B cell (primary cell): ENCODE measurements at regions not wholly inside any gene's neighbourhood (a gene's known extent, or its start where the extent isn't known, plus 50 kb on each side); places are given as distances from the start of the nearest gene placed in this dataset.

ENCODE experiments used
- ATAC-seq: fragments of 200-7000 bp; cut with Tn5 transposase; one replicate; pipeline ENCODE4 v1.10.0; 2021; ENCODE audit warnings: low read depth, mild to moderate bottlenecking, moderate number of reproducible peaks, moderate library complexity
- CTCF ChIA-PET: fragments of 350-600 bp; sonication (Branson Sonifier 250); formaldehyde crosslinking; loops from one replicate; lab custom pipeline; 2021; ENCODE audit warnings: antibody characterized with exemption, inconsistent platforms; lab: Charles Lee
- POLR2A ChIA-PET: fragments of 350-600 bp; sonication (Branson Sonifier 250); formaldehyde crosslinking; loops from one replicate; lab custom pipeline; 2021; ENCODE audit warnings: antibody characterized with exemption; lab: Charles Lee
- DNase-seq: peaks from one replicate; pipeline ENCODE4 v3.0.0; 2013
- H2AFZ ChIP-seq: 2 replicates; pipeline ENCODE4 v1.6.1; 2012; ENCODE audit warnings: mild to moderate bottlenecking, low read depth, low read length; ENCODE audit not compliant: insufficient read depth, poor library complexity, severe bottlenecking
- H3K27ac ChIP-seq, 2 donors: 1 replicate in 1 of 2; 2 replicates in 1 of 2; pipeline ENCODE4 v1.5.1; 2012 to 2013; ENCODE audit warnings: low read length in 2 of 2, mild to moderate bottlenecking in 2 of 2, moderate library complexity in 1 of 2
- H3K27me3 ChIP-seq, 4 experiments: fragments of 200-600 bp in 1 of 4; sonication (generic) in 1 of 4; replicated peaks in 1 of 4; 1 replicate in 2 of 4; 2 replicates in 2 of 4; pipeline versions ENCODE4 v1.6.1 to v1.7.0; 2013 to 2016; ENCODE audit warnings: low read length in 3 of 4, mild to moderate bottlenecking in 2 of 4, mixed read lengths in 1 of 4, moderate library complexity in 1 of 4; ENCODE audit not compliant: insufficient read depth in 4 of 4, control insufficient read depth in 3 of 4; ENCODE audit errors: control extremely low read depth in 1 of 4
- H3K36me3 ChIP-seq, 2 experiments: replicated peaks in 1 of 2; 1 replicate in 1 of 2; 2 replicates in 1 of 2; pipeline versions ENCODE4 v1.6.1 to v1.7.1; 2013; ENCODE audit warnings: low read length in 1 of 2; ENCODE audit not compliant: insufficient read depth in 2 of 2, control insufficient read depth in 1 of 2; ENCODE audit errors: control extremely low read depth in 1 of 2, extremely low read depth in 1 of 2
- H3K4me1 ChIP-seq, 2 donors: fragments of 200-600 bp in 1 of 2; sonication (generic) in 1 of 2; 1 replicate in 1 of 2; 2 replicates in 1 of 2; pipeline versions ENCODE4 v1.5.1 to v1.6.1; 2013 to 2017; ENCODE audit warnings: low read length in 2 of 2; ENCODE audit not compliant: control insufficient read depth in 2 of 2, insufficient read depth in 2 of 2
- H3K4me2 ChIP-seq: replicated peaks from 2 replicates; pipeline ENCODE3; 2012; ENCODE audit warnings: mild to moderate bottlenecking, low read depth, low read length; ENCODE audit not compliant: poor library complexity, severe bottlenecking
- H3K4me3 ChIP-seq, 5 experiments: fragments of 200-600 bp in 1 of 5; sonication (generic) in 1 of 5; 1 replicate in 3 of 5; 2 replicates in 2 of 5; pipeline versions ENCODE4 v1.5.1 to v1.7.0; 2011 to 2016; ENCODE audit warnings: low read length in 4 of 5, mild to moderate bottlenecking in 4 of 5, low read depth in 2 of 5, control low read depth in 1 of 5, moderate library complexity in 1 of 5; ENCODE audit not compliant: insufficient read depth in 1 of 5; ENCODE audit errors: control extremely low read depth in 1 of 5, extremely low read depth in 1 of 5
- H3K79me2 ChIP-seq: fragments of 200-600 bp; sonication (generic); one replicate; pipeline ENCODE4 v1.6.0; 2016; ENCODE audit warnings: low read length; ENCODE audit not compliant: control insufficient read depth, insufficient read depth
- H3K9ac ChIP-seq: fragments of 200-600 bp; sonication (generic); 2 replicates; pipeline ENCODE4 v1.6.1; 2017; ENCODE audit warnings: mild to moderate bottlenecking, low read length, moderate library complexity
- H3K9me3 ChIP-seq, 3 donors: one replicate each; pipeline versions ENCODE4 v1.6.1 to v1.7.1; 2013; ENCODE audit warnings: low read length in 2 of 3; ENCODE audit not compliant: control insufficient read depth in 2 of 3, insufficient read depth in 1 of 3; ENCODE audit errors: control extremely low read depth in 1 of 3
- H4K20me1 ChIP-seq: 2 replicates; pipeline ENCODE4 v1.6.0; 2012; ENCODE audit warnings: mild to moderate bottlenecking, low read length; ENCODE audit not compliant: insufficient read depth, control insufficient read depth, poor library complexity, severe bottlenecking
- H3K27ac Mint-ChIP-seq: one replicate; pipeline ENCODE4 v1.8.0; 2021; ENCODE audit warnings: mixed read lengths
- H3K27me3 Mint-ChIP-seq: one replicate; pipeline ENCODE4 v1.8.0; 2021; ENCODE audit warnings: mixed read lengths
- H3K4me1 Mint-ChIP-seq: one replicate; pipeline ENCODE4 v1.8.0; 2021; ENCODE audit warnings: mixed read lengths
- H3K4me3 Mint-ChIP-seq: one replicate; pipeline ENCODE4 v1.8.0; 2021; ENCODE audit warnings: mixed read lengths
- H3K9me3 Mint-ChIP-seq: one replicate; pipeline ENCODE4 v1.8.0; 2022; ENCODE audit warnings: mixed read lengths; ENCODE audit not compliant: insufficient read depth
- EZH2 ChIP-seq: IDR thresholded peaks from 2 replicates; pipeline ENCODE4 v1.6.1; 2012; ENCODE audit warnings: borderline replicate concordance, low read depth, mild to moderate bottlenecking, moderate library complexity, low read length; ENCODE audit not compliant: insufficient read depth, poor library complexity, severe bottlenecking
- WGBS: methylation state at CpG from one replicate; pipeline ENCODE4 v1.1.5; 2013; ENCODE audit warnings: missing lambda C conversion rate; ENCODE audit not compliant: insufficient coverage; 5-methylcytosine and 5-hydroxymethylcytosine counted together
- intact Hi-C: fragments of 100-400 bp; cut with micrococcal nuclease; formaldehyde crosslinking; loops from one replicate; pipeline ENCODE4 v1.10.0; 2022
- TF ChIP-seq, protein P1 (sequence below): fragments of 200-600 bp; IDR thresholded peaks from one replicate; pipeline ENCODE4 v1.8.0; 2022; ENCODE audit warnings: antibody characterized with exemption, mild to moderate bottlenecking

DNA sequence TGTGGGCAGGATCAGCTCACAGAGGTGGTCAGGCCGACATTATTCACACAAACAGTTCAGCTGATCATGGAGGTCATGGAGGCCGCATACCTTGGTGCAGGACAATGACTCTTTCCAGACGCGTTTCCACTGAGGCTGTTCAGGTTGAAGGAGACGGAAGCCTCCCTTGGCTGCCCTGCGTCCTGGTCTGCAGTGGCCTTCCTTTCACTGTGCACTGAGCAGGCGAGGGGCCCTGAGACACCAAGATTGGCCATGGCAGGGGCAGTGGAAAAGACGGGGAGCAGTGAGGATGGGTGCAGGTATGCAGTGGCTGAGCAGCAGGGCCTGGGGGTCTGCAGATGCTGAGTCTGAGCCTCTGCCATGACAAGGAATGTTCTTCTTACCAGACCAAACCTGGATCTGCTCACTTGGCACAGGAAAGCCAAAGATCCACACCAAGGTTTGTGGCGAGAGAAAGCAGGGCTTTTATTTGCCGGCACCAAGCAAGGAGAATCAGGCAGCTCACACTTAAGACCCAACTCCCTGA is 263.3 kb downstream of the GLRX3 start:
- ChIA-PET CTCF (no interaction called here), POLR2A (no interaction called here)
- no peaks in the 10 kb centered on the region for H3K4me1 ChIP-seq
- no peak for DNase-seq
- H3K9ac ChIP-seq: no peak overlapping the region
- no peak overlapping the region for H3K4me3 ChIP-seq
- H4K20me1 ChIP-seq: no peaks in the 10 kb centered on the region
- ATAC-seq: no peak
- H3K4me3 Mint-ChIP-seq: no peak overlapping the region
- no peak overlapping the region for H2AFZ ChIP-seq
- no peak overlapping the region for H3K4me2 ChIP-seq
- H3K27me3 Mint-ChIP-seq: no peaks in the 10 kb centered on the region
- intact Hi-C loops: no loop called here
- no peaks in the 10 kb centered on the region for H3K36me3 ChIP-seq
- H3K4me1 Mint-ChIP-seq: no peaks in the 10 kb centered on the region
- no peak overlapping the region for H3K27ac Mint-ChIP-seq
- peaks cover 14% of the 10 kb centered on the region for H3K9me3 Mint-ChIP-seq
- peaks cover 0 to 41% (median 0%) of the 10 kb centered on the region in 3 donors for H3K9me3 ChIP-seq
- no peak for TF ChIP-seq EZH2
- TF ChIP-seq, protein P1, sequence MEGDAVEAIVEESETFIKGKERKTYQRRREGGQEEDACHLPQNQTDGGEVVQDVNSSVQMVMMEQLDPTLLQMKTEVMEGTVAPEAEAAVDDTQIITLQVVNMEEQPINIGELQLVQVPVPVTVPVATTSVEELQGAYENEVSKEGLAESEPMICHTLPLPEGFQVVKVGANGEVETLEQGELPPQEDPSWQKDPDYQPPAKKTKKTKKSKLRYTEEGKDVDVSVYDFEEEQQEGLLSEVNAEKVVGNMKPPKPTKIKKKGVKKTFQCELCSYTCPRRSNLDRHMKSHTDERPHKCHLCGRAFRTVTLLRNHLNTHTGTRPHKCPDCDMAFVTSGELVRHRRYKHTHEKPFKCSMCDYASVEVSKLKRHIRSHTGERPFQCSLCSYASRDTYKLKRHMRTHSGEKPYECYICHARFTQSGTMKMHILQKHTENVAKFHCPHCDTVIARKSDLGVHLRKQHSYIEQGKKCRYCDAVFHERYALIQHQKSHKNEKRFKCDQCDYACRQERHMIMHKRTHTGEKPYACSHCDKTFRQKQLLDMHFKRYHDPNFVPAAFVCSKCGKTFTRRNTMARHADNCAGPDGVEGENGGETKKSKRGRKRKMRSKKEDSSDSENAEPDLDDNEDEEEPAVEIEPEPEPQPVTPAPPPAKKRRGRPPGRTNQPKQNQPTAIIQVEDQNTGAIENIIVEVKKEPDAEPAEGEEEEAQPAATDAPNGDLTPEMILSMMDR: no peak
- 88% methylated on average over 7 of the region's 10 CpGs for WGBS
- no peaks in the 10 kb centered on the region for H3K79me2 ChIP-seq
- no peaks in the 10 kb centered on the region for H3K27me3 ChIP-seq
- H3K27ac ChIP-seq: no peak overlapping the region

DNA sequence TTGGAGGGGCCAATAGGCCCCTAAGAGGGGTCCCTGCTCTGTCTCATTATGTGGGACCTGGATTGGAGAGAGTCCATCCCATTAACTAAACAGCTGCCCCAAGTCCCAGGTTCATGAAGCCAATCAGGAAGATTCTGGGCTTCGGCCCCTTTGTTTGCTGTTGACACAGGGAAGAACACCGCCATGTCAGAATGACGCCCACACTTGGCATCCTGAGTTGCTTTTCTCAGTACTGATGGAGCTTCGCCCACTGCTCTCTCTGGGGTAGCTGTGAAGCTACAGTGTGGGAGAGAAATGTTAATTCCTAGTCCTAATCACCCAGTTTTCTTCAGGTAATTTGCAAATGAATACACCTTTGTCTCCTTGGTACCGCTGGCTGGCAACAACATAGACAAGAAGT is 264.7 kb downstream of the GLRX3 start:
- TF ChIP-seq, protein P1: no peak
- no peak for TF ChIP-seq EZH2
- no peak for DNase-seq
- Histone ChIP-seq H3K4me3 (no peak overlapping the region), H3K4me1 (no peaks in the 10 kb centered on the region), H3K79me2 (no peaks in the 10 kb centered on the region), H3K4me2 (no peak overlapping the region), H3K27me3 (no peaks in the 10 kb centered on the region), H3K9ac (no peak overlapping the region), H2AFZ (no peak overlapping the region), H4K20me1 (no peaks in the 10 kb centered on the region), H3K9me3 (peaks cover 0 to 28% (median 0%) of the 10 kb centered on the region in 3 donors), H3K36me3 (no peaks in the 10 kb centered on the region), H3K27ac (no peak overlapping the region)
- Mint-ChIP-seq H3K4me1 (no peaks in the 10 kb centered on the region), H3K4me3 (no peak overlapping the region), H3K9me3 (peaks cover 4% of the 10 kb centered on the region), H3K27me3 (no peaks in the 10 kb centered on the region), H3K27ac (no peak overlapping the region)
- no peak for ATAC-seq
- POLR2A ChIA-PET: no interaction called here
- CTCF ChIA-PET: no interaction called here
- WGBS: 85% methylated on average over 4 of the region's 5 CpGs
- intact Hi-C loops: no loop called here
